Endothelial cell of umbilical vein (primary cell): ENCODE measurements at regions not wholly inside any gene's neighbourhood (a gene's known extent, or its start where the extent isn't known, plus 50 kb on each side); places are given as distances from the start of the nearest gene placed in this dataset.

ENCODE experiments used
- BruUV-seq: library from RNA; stranded (reverse); fragments of 400-500 nt; replicated peaks from 2 replicates; lab custom pipeline; 2021; lab: Mats Ljungman, UMichigan
- CTCF ChIA-PET: fragments of 300-600, 350-600 bp; sonication (Branson Sonifier 250); formaldehyde crosslinking; loops from one replicate; lab custom pipeline; 2021; ENCODE audit warnings: antibody characterized with exemption, inconsistent platforms; lab: Charles Lee
- POLR2A ChIA-PET: fragments of 300-600, 350-600 bp; sonication (Branson Sonifier 250); formaldehyde crosslinking; loops from one replicate; lab custom pipeline; 2021; ENCODE audit warnings: antibody characterized with exemption, inconsistent platforms; lab: Charles Lee
- DNase-seq: peaks from one replicate; pipeline ENCODE4 v3.0.0-alpha.2; 2011; ENCODE audit warnings: low read depth, low spot score
- FAIRE-seq: peaks from 2 replicates; lab custom pipeline; 2011; peaks lifted over from hg19 to GRCh38; lab: Jason Lieb, UNC
- H2AFZ ChIP-seq: 2 replicates; pipeline ENCODE4 v1.6.0; 2012; ENCODE audit warnings: low read depth, low read length, control low read depth, inconsistent platforms
- H3K27ac ChIP-seq: 2 replicates; pipeline ENCODE4 v1.5.1; 2011; ENCODE audit warnings: low read depth, mild to moderate bottlenecking, control low read depth, low read length, moderate library complexity; ENCODE audit not compliant: insufficient read depth
- H3K27me3 ChIP-seq, 2 experiments: 2 replicates each; pipeline versions ENCODE4 v1.6.0 to v1.6.1; 2011; ENCODE audit warnings: low read length in 2 of 2, mixed read lengths in 1 of 2; ENCODE audit not compliant: control insufficient read depth in 2 of 2, insufficient read depth in 2 of 2
- H3K36me3 ChIP-seq, 2 experiments: 2 replicates in 1 of 2; 3 replicates in 1 of 2; pipeline ENCODE4 v1.5.1; 2011; ENCODE audit warnings: low read length in 2 of 2, mild to moderate bottlenecking in 1 of 2, moderate library complexity in 1 of 2; ENCODE audit not compliant: control insufficient read depth in 2 of 2, insufficient read depth in 2 of 2; ENCODE audit errors: extremely low read depth in 1 of 2
- H3K4me1 ChIP-seq: 3 replicates; pipeline ENCODE4 v1.5.1; 2011; ENCODE audit warnings: mild to moderate bottlenecking, low read length; ENCODE audit not compliant: control insufficient read depth, insufficient read depth; ENCODE audit errors: extremely low read depth
- H3K4me2 ChIP-seq: 2 replicates; pipeline ENCODE4 v1.6.1; 2011; ENCODE audit warnings: low read length, control low read depth, mixed read lengths; ENCODE audit not compliant: insufficient read depth
- H3K4me3 ChIP-seq, 3 experiments: fragments of 200-600 bp in 1 of 3; sonication (generic), shearing (Covaris generic) in 1 of 3; replicated peaks in 1 of 3; 2 replicates each; pipeline ENCODE4 v1.5.1; 2011 to 2016; ENCODE audit warnings: control low read depth in 3 of 3, low read length in 3 of 3, mild to moderate bottlenecking in 2 of 3, inconsistent platforms in 1 of 3, low read depth in 1 of 3, moderate library complexity in 1 of 3; ENCODE audit not compliant: insufficient read depth in 1 of 3
- H3K79me2 ChIP-seq: 2 replicates; pipeline ENCODE4 v1.6.0; 2012; ENCODE audit warnings: low read length, inconsistent platforms; ENCODE audit not compliant: control insufficient read depth, insufficient read depth
- H3K9ac ChIP-seq: replicated peaks from 2 replicates; pipeline ENCODE3; 2011; ENCODE audit warnings: low read length, control low read depth; ENCODE audit not compliant: insufficient read depth; ENCODE audit errors: extremely low read depth
- H3K9me1 ChIP-seq: replicated peaks from 3 replicates; pipeline ENCODE4 v1.6.0; 2011; ENCODE audit warnings: mild to moderate bottlenecking, low read length; ENCODE audit not compliant: control insufficient read depth, insufficient read depth; ENCODE audit errors: extremely low read depth
- H3K9me3 ChIP-seq: replicated peaks from 2 replicates; pipeline ENCODE4 v1.5.1; 2012; ENCODE audit warnings: low read length, inconsistent platforms; ENCODE audit not compliant: control insufficient read depth, insufficient read depth
- H4K20me1 ChIP-seq: replicated peaks from 2 replicates; pipeline ENCODE3; 2011; ENCODE audit warnings: mild to moderate bottlenecking, low read length; ENCODE audit not compliant: control insufficient read depth, insufficient read depth; ENCODE audit errors: extremely low read depth
- CTCF ChIP-seq, 2 donors: IDR thresholded peaks; 1 replicate in 1 of 2; 2 replicates in 1 of 2; pipeline ENCODE4 v1.5.1; 2011; ENCODE audit warnings: low read length in 2 of 2, mild to moderate bottlenecking in 2 of 2, moderate library complexity in 2 of 2, control low read depth in 1 of 2, inconsistent platforms in 1 of 2, low read depth in 1 of 2; ENCODE audit not compliant: insufficient read depth in 1 of 2; ENCODE audit errors: extremely low read depth in 1 of 2
- EZH2 ChIP-seq: IDR thresholded peaks from 2 replicates; pipeline ENCODE4 v1.6.1; 2012; ENCODE audit warnings: borderline replicate concordance, low read depth, mild to moderate bottlenecking, moderate library complexity, low read length, inconsistent platforms; ENCODE audit not compliant: severe bottlenecking
- FOS ChIP-seq: IDR thresholded peaks from 2 replicates; pipeline ENCODE4 v1.6.1; 2011; ENCODE audit warnings: mild to moderate bottlenecking, low read length, moderate library complexity, borderline replicate concordance; ENCODE audit not compliant: insufficient read depth
- GATA2 ChIP-seq: IDR thresholded peaks from 2 replicates; pipeline ENCODE4 v1.7.0; 2011; ENCODE audit warnings: low read depth, mild to moderate bottlenecking, moderate library complexity, mixed read lengths, low read length; ENCODE audit not compliant: insufficient read length, insufficient read depth
- JUN ChIP-seq: IDR thresholded peaks from 2 replicates; pipeline ENCODE4 v1.6.1; 2011; ENCODE audit warnings: borderline replicate concordance, low read depth; ENCODE audit not compliant: insufficient read length, insufficient read depth
- MAX ChIP-seq: IDR thresholded peaks from 2 replicates; pipeline ENCODE4 v1.6.1; 2011; ENCODE audit not compliant: insufficient read depth, insufficient read length
- MYC ChIP-seq: IDR thresholded peaks from one replicate; pipeline ENCODE4 v1.6.1; 2011; ENCODE audit warnings: mild to moderate bottlenecking, low read depth, low read length
- POLR2A ChIP-seq: IDR thresholded peaks from 2 replicates; pipeline ENCODE4 v1.6.1; 2012; ENCODE audit warnings: low read depth, mild to moderate bottlenecking, control low read depth, low read length
- POLR2AphosphoS5 ChIP-seq: IDR thresholded peaks from 2 replicates; pipeline ENCODE4 v1.6.1; 2012; ENCODE audit warnings: low read depth, mild to moderate bottlenecking, control low read depth, low read length, moderate library complexity; ENCODE audit not compliant: insufficient read depth
- dilution Hi-C: fragments of 300-500 bp; cut with MboI; formaldehyde crosslinking; loops from one replicate; pipeline ENCODE4 v1.15.0; 2019; ENCODE audit warnings: low sequenced_read_pairs; ENCODE audit not compliant: extremely low pct_ligation_motif_present
- intact Hi-C: fragments of 100-400 bp; cut with micrococcal nuclease; formaldehyde crosslinking; loops from one replicate; pipeline ENCODE4 v1.10.0; 2022

GRCh38 chr3:168512802-168513201 is 417.1 kb upstream of the GOLIM4 start:
- no peaks in the 10 kb centered on the region for H3K36me3 ChIP-seq
- H3K4me3 ChIP-seq, result no peak overlapping the region
- no peak overlapping the region for H3K9ac ChIP-seq
- intact Hi-C loops, result no loop called here
- H3K79me2 ChIP-seq, result no peaks in the 10 kb centered on the region
- BruUV-seq, result no TSS peak
- no peak for TF ChIP-seq POLR2A
- no peak for TF ChIP-seq GATA2
- no peak for TF ChIP-seq EZH2
- no peak for TF ChIP-seq MYC
- no peak for TF ChIP-seq FOS
- TF ChIP-seq JUN, result no peak
- TF ChIP-seq CTCF (IDR thresholded peaks at IDR 0.05; ENCODE audit: extremely low read depth in 1 of 2, insufficient read depth in 1 of 2, low read depth in 1 of 2, low read length in 2 of 2), result no peak
- TF ChIP-seq MAX, result no peak
- no peak for TF ChIP-seq POLR2AphosphoS5
- DNase-seq, result no peak
- dilution Hi-C loops, result no loop called here
- H3K9me3 ChIP-seq, result no peaks in the 10 kb centered on the region
- H3K4me1 ChIP-seq, result no peaks in the 10 kb centered on the region
- H3K27ac ChIP-seq, result no peak overlapping the region
- POLR2A ChIA-PET, result no interaction called here
- FAIRE-seq, result no peak
- H3K4me2 ChIP-seq, result no peak overlapping the region
- H4K20me1 ChIP-seq, result no peaks in the 10 kb centered on the region
- no peak overlapping the region for H2AFZ ChIP-seq
- CTCF ChIA-PET, result interaction anchor here (2.6 kb wide), 1 partner anchor 335 kb away, joined by 52 read pairs; no protein-coding TSS in a partner anchor
- peaks cover 0 to 6% of the 10 kb centered on the region in 2 experiments for H3K27me3 ChIP-seq
- no peaks in the 10 kb centered on the region for H3K9me1 ChIP-seq
